Neural cell (in vitro differentiated cells): ENCODE measurements at regions not wholly inside any gene's neighbourhood (a gene's known extent, or its start where the extent isn't known, plus 50 kb on each side); places are given as distances from the start of the nearest gene placed in this dataset.
"Not testable (repeated sequence)": the region's sequence is repeated elsewhere in the genome, so short reads cannot be mapped to it uniquely, and the experiment has no call there.

Experiments
- H2AFZ ChIP-seq: fragments of 200-600, 300-800 bp; sonication (generic), shearing (Covaris generic); 2 replicates; pipeline ENCODE4 v1.6.0; 2014; ENCODE audit warnings: low read depth, mild to moderate bottlenecking, antibody characterized with exemption, low read length, moderate library complexity
- H3F3A ChIP-seq: fragments of 200-600 bp; shearing (Covaris generic); 2 replicates; pipeline ENCODE4 v1.6.1; 2016; ENCODE audit warnings: mild to moderate bottlenecking, moderate library complexity, mixed read lengths, antibody characterized with exemption, low read length; ENCODE audit not compliant: insufficient read depth, poor library complexity, severe bottlenecking
- H3K27ac ChIP-seq: fragments of 200-600, 300-800 bp; sonication (generic), shearing (Covaris generic); 2 replicates; pipeline ENCODE4 v1.5.1; 2014; ENCODE audit warnings: mild to moderate bottlenecking, low read length, moderate library complexity
- H3K27me3 ChIP-seq: fragments of 300-800, 200-600 bp; sonication (generic), shearing (Covaris generic); 2 replicates; pipeline ENCODE4 v1.6.0; 2014; ENCODE audit warnings: mild to moderate bottlenecking, low read depth, low read length, moderate library complexity; ENCODE audit not compliant: insufficient read depth
- H3K36me3 ChIP-seq: fragments of 300-800, 200-600 bp; sonication (generic), shearing (Covaris generic); 2 replicates; pipeline ENCODE4 v1.5.1; 2014; ENCODE audit warnings: mild to moderate bottlenecking, antibody characterized with exemption, low read length, moderate library complexity; ENCODE audit not compliant: insufficient read depth
- H3K4me2 ChIP-seq: fragments of 300-800, 200-600 bp; sonication (generic), shearing (Covaris generic); 2 replicates; pipeline ENCODE4 v1.6.0; 2014; ENCODE audit warnings: mild to moderate bottlenecking, low read length
- H3K4me3 ChIP-seq: fragments of 300-800, 200-600 bp; sonication (generic), shearing (Covaris generic); 2 replicates; pipeline ENCODE4 v1.5.1; 2014; ENCODE audit warnings: mild to moderate bottlenecking, low read length, moderate library complexity
- H3K79me2 ChIP-seq: fragments of 200-600 bp; shearing (Covaris generic); replicated peaks from 2 replicates; pipeline ENCODE4 v1.6.0; 2014; ENCODE audit warnings: mild to moderate bottlenecking, low read length, moderate library complexity; ENCODE audit not compliant: insufficient read depth
- H3K9ac ChIP-seq: fragments of 300-800, 200-600 bp; sonication (generic), shearing (Covaris generic); 2 replicates; pipeline ENCODE4 v1.6.1; 2016; ENCODE audit warnings: mild to moderate bottlenecking, low read length, mixed read lengths
- H3K9me2 ChIP-seq: fragments of 200-600 bp; shearing (Covaris generic); 2 replicates; pipeline ENCODE4 v1.6.1; 2016; ENCODE audit warnings: mild to moderate bottlenecking, low read length, mixed read lengths; ENCODE audit not compliant: insufficient read depth
- H3K9me3 ChIP-seq: fragments of 200-600, 300-800 bp; sonication (generic), shearing (Covaris generic); 2 replicates; pipeline ENCODE4 v1.6.1; 2016; ENCODE audit warnings: mild to moderate bottlenecking, mixed run types, low read length, moderate library complexity, mixed read lengths
- H4K20me1 ChIP-seq: fragments of 200-600 bp; shearing (Covaris generic); 2 replicates; pipeline ENCODE4 v1.6.1; 2016; ENCODE audit warnings: mild to moderate bottlenecking, mixed run types; ENCODE audit not compliant: insufficient read depth
- CTCF ChIP-seq: fragments of 450-650 bp; IDR thresholded peaks from 2 replicates; pipeline ENCODE4 v1.5.1; 2014; ENCODE audit warnings: antibody characterized with exemption, mild to moderate bottlenecking, moderate library complexity; ENCODE audit not compliant: poor library complexity, severe bottlenecking
- EP300 ChIP-seq: fragments of 450-650 bp; conservative IDR thresholded peaks from 2 replicates; pipeline ENCODE4 v1.6.1; 2014; ENCODE audit warnings: antibody characterized with exemption, mild to moderate bottlenecking, moderate library complexity; ENCODE audit not compliant: poor library complexity, severe bottlenecking
- EZH2 ChIP-seq: fragments of 200-600, 300-800 bp; shearing (Covaris generic), sonication (generic); IDR thresholded peaks from 2 replicates; pipeline ENCODE4 v1.6.1; 2014; ENCODE audit warnings: antibody characterized with exemption, low read length, borderline replicate concordance, mild to moderate bottlenecking; ENCODE audit not compliant: insufficient read depth, poor library complexity, severe bottlenecking
- MXI1 ChIP-seq: fragments of 450-650 bp; conservative IDR thresholded peaks from 2 replicates; pipeline ENCODE4 v1.6.1; 2014; ENCODE audit warnings: antibody characterized with exemption, mild to moderate bottlenecking; ENCODE audit not compliant: poor library complexity, severe bottlenecking
- POLR2AphosphoS5 ChIP-seq: IDR thresholded peaks from 2 replicates; pipeline ENCODE4 v1.6.1; 2012
- RAD21 ChIP-seq: fragments of 450-650 bp; conservative IDR thresholded peaks from 2 replicates; pipeline ENCODE4 v1.6.1; 2014; ENCODE audit warnings: antibody characterized with exemption, mild to moderate bottlenecking, moderate library complexity
- REST ChIP-seq: IDR thresholded peaks from 2 replicates; pipeline ENCODE4 v1.6.1; 2012; ENCODE audit warnings: borderline replicate concordance
- TAF1 ChIP-seq: IDR thresholded peaks from 2 replicates; pipeline ENCODE4 v1.6.1; 2012; ENCODE audit warnings: low read depth

GRCh38 chr6:85856235-85856634 is 213.5 kb upstream of the SYNCRIP start:
- H3K79me2 ChIP-seq, result no peaks in the 10 kb centered on the region
- TF ChIP-seq EZH2 (no peak), MXI1 (no peak)
- no peaks in the 10 kb centered on the region for H4K20me1 ChIP-seq
- no peak overlapping the region for H2AFZ ChIP-seq
- no peaks in the 10 kb centered on the region for H3K9me2 ChIP-seq
- no peak overlapping the region for H3K4me3 ChIP-seq
- H3K36me3 ChIP-seq, result no peaks in the 10 kb centered on the region
- H3K27me3 ChIP-seq, result no peaks in the 10 kb centered on the region
- H3K27ac ChIP-seq, result no peak overlapping the region
- H3K4me2 ChIP-seq, result no peak overlapping the region
- H3K9ac ChIP-seq, result no peak overlapping the region
- no peaks in the 10 kb centered on the region for H3K9me3 ChIP-seq
- H3F3A ChIP-seq, result no peaks in the 10 kb centered on the region

GRCh38 chr6:85838351-85839119 is 195.8 kb upstream of the SYNCRIP start:
- H3K27ac ChIP-seq, H3K4me2 ChIP-seq, H3K9me3 ChIP-seq, H3K9me2 ChIP-seq, H3K36me3 ChIP-seq, H3K27me3 ChIP-seq, H4K20me1 ChIP-seq, H3F3A ChIP-seq, H3K79me2 ChIP-seq, H2AFZ ChIP-seq, H3K9ac ChIP-seq, H3K4me3 ChIP-seq: not testable (repeated sequence)

- H3F3A ChIP-seq, result no peaks in the 10 kb centered on the region
- H3K4me3 ChIP-seq, result no peak overlapping the region
- H3K9me2 ChIP-seq, result no peaks in the 10 kb centered on the region
- no peak overlapping the region for H3K4me2 ChIP-seq
- H2AFZ ChIP-seq, result no peak overlapping the region
- H3K79me2 ChIP-seq, result no peaks in the 10 kb centered on the region
- no peak overlapping the region for H3K27ac ChIP-seq
- H3K36me3 ChIP-seq, result no peaks in the 10 kb centered on the region
- no peaks in the 10 kb centered on the region for H4K20me1 ChIP-seq
- H3K9ac ChIP-seq, result no peak overlapping the region
- TF ChIP-seq REST, result no peak
- no peaks in the 10 kb centered on the region for H3K9me3 ChIP-seq
- no peaks in the 10 kb centered on the region for H3K27me3 ChIP-seq
Measured at GRCh38 chr6:85828973-85829372, 186.3 kb upstream of the SYNCRIP start.

- TF ChIP-seq POLR2AphosphoS5 (no peak), MXI1 (no peak), TAF1 (no peak), REST (no peak), EZH2 (no peak), EP300 (no peak), CTCF (no peak), RAD21 (no peak)
- Histone ChIP-seq H4K20me1 (no peaks in the 10 kb centered on the region), H3K27ac (no peak overlapping the region), H3K9me3 (no peaks in the 10 kb centered on the region), H2AFZ (no peak overlapping the region), H3K9ac (no peak overlapping the region), H3K36me3 (no peaks in the 10 kb centered on the region), H3K4me2 (no peak overlapping the region), H3F3A (no peaks in the 10 kb centered on the region), H3K79me2 (no peaks in the 10 kb centered on the region), H3K9me2 (no peaks in the 10 kb centered on the region), H3K27me3 (no peaks in the 10 kb centered on the region), H3K4me3 (no peak overlapping the region)
Measured at GRCh38 chr6:85826997-85827396, 184.3 kb upstream of the SYNCRIP start.
